ENCODE measurements at regions not wholly inside any gene's neighbourhood (a gene's known extent, or its start where the extent isn't known, plus 50 kb on each side); places are given as distances from the start of the nearest gene placed in this dataset.

GRCh38 chr1:116256875-116257274 is 116.2 kb upstream of the ATP1A1 start:
- Histone ChIP-seq H3K14ac (ENCODE audit: insufficient read depth, low read length) (no peak overlapping the region), H2BK12ac (ENCODE audit: insufficient read length, low read depth, low read length) (no peak overlapping the region), H4K91ac (ENCODE audit: insufficient read length, low read depth, low read length) (no peak overlapping the region), H4K5ac (ENCODE audit: insufficient read length, low read depth, low read length) (no peak overlapping the region), H2BK120ac (ENCODE audit: low read depth, low read length, poor library complexity, severe bottlenecking) (no peak overlapping the region), H3K79me1 (ENCODE audit: insufficient read depth, low read depth, low read length, poor library complexity, severe bottlenecking) (no peaks in the 10 kb centered on the region), H2BK15ac (ENCODE audit: low read depth, low read length) (no peak overlapping the region), H3K27ac (ENCODE audit: insufficient read length, low read depth, low read length) (no peak overlapping the region), H3K4me2 (ENCODE audit: insufficient read depth, insufficient read length, low read length) (no peak overlapping the region), H3K56ac (ENCODE audit: insufficient read length, low read depth, low read length) (no peak overlapping the region), H3K79me2 (ENCODE audit: insufficient read depth, low read length) (no peaks in the 10 kb centered on the region), H3K4ac (ENCODE audit: low read depth, low read length) (no peak overlapping the region), H3T11ph (ENCODE audit: low read length) (no peak overlapping the region), H3K18ac (ENCODE audit: insufficient read length, low read depth, low read length) (no peak overlapping the region), H4K8ac (replicated peaks; ENCODE audit: insufficient read length, low read depth, low read length) (no peak overlapping the region), H2BK20ac (ENCODE audit: low read depth, low read length, poor library complexity, severe bottlenecking) (no peak overlapping the region), H3K9me3 (ENCODE audit: control insufficient read depth, low read depth, low read length) (no peaks in the 10 kb centered on the region), H2AFZ (ENCODE audit: low read length) (no peak overlapping the region), H3K23me2 (ENCODE audit: insufficient read length, low read depth, low read length, poor library complexity, severe bottlenecking) (no peaks in the 10 kb centered on the region), H4K20me1 (ENCODE audit: control insufficient read depth, insufficient read depth, insufficient read length) (no peaks in the 10 kb centered on the region), H3K23ac (ENCODE audit: insufficient read length, low read depth, low read length) (no peak overlapping the region), H2AK5ac (ENCODE audit: insufficient read length, low read length) (no peak overlapping the region), H2BK5ac (ENCODE audit: insufficient read length, low read length) (no peak overlapping the region), H3K9ac (ENCODE audit: extremely low read depth, insufficient read length, low read length) (no peak overlapping the region), H3K4me1 (ENCODE audit: insufficient read depth, low read length) (no peaks in the 10 kb centered on the region), H3K27me3 (ENCODE audit: insufficient read depth, low read length) (no peaks in the 10 kb centered on the region)
- WGBS (ENCODE audit: extremely low coverage, insufficient read length, low lambda C conversion rate) = no CpG with 5 or more reads among the region's 3 CpGs
- TF ChIP-seq, protein P1, sequence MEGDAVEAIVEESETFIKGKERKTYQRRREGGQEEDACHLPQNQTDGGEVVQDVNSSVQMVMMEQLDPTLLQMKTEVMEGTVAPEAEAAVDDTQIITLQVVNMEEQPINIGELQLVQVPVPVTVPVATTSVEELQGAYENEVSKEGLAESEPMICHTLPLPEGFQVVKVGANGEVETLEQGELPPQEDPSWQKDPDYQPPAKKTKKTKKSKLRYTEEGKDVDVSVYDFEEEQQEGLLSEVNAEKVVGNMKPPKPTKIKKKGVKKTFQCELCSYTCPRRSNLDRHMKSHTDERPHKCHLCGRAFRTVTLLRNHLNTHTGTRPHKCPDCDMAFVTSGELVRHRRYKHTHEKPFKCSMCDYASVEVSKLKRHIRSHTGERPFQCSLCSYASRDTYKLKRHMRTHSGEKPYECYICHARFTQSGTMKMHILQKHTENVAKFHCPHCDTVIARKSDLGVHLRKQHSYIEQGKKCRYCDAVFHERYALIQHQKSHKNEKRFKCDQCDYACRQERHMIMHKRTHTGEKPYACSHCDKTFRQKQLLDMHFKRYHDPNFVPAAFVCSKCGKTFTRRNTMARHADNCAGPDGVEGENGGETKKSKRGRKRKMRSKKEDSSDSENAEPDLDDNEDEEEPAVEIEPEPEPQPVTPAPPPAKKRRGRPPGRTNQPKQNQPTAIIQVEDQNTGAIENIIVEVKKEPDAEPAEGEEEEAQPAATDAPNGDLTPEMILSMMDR (conservative IDR thresholded peaks at IDR 0.05) = no peak
- no peak overlapping the region for H3K4me3 Mint-ChIP-seq
- H3K27ac Mint-ChIP-seq = no peak overlapping the region
- peaks cover 15 to 22% of the 10 kb centered on the region in 2 experiments for H3K4me1 Mint-ChIP-seq
- no peaks in the 10 kb centered on the region; a peak in 1 of 7 replicates for H3K36me3 Mint-ChIP-seq (ENCODE audit: insufficient read depth in 1 of 3, low read depth in 3 of 3)
- H3K9me3 Mint-ChIP-seq = no peaks in the 10 kb centered on the region
- DNase-seq = no peak
- H3K27me3 Mint-ChIP-seq (ENCODE audit: low read depth) = peaks cover 1% of the 10 kb centered on the region; the same call in 1 of the 2 replicates
